Left kidney (tissue), 1 donor: ENCODE measurements at regions not wholly inside any gene's neighbourhood (a gene's known extent, or its start where the extent isn't known, plus 50 kb on each side); places are given as distances from the start of the nearest gene placed in this dataset.
"Not testable (repeated sequence)": the region's sequence is repeated elsewhere in the genome, so short reads cannot be mapped to it uniquely, and the experiment has no call there.

Experiments used
- DNase-seq: peaks from one replicate; pipeline ENCODE4 v3.0.0-alpha.2; 2013

- DNase-seq: not testable (repeated sequence)
Observed at GRCh38 chr4:3633277-3633676, 101.1 kb upstream of the LRPAP1 start.

GRCh38 chr4:3632794-3633193 is 100.6 kb upstream of the LRPAP1 start:
- DNase-seq: not testable (repeated sequence)

GRCh38 chr4:3631544-3632266 is 99.5 kb upstream of the LRPAP1 start:
- not testable (repeated sequence) for DNase-seq

- no peak for DNase-seq
Observed at GRCh38 chr4:3630598-3631543, 98.6 kb upstream of the LRPAP1 start.

DNA sequence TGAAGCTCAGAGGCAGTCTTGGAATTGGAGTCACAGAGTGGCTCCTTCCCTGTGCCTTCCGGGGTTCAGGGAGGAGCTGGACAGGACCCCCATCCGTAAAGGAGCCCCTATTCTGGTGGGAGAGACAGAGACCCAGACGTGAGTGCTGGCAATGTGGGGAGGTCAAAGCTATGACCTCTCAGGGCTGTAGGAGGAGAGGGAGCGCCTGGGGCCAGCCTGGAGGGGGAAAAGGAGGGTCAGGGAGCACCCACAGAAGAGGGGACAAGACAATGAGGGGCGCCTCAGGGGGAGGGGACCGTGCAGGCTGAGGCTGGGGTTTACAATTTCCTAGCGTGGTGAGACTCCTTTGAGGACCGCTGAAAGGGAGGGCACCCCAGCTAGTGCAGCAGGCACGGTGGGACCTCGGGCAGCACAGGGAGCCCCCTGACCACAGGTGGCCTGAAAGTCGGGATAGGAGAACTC is 97.9 kb upstream of the LRPAP1 start:
- no peak for DNase-seq

- DNase-seq: no peak
Observed at GRCh38 chr4:3629665-3630064, 97.4 kb upstream of the LRPAP1 start.

- not testable (repeated sequence) for DNase-seq
Observed at GRCh38 chr4:3629176-3629575, 97.0 kb upstream of the LRPAP1 start.

DNA sequence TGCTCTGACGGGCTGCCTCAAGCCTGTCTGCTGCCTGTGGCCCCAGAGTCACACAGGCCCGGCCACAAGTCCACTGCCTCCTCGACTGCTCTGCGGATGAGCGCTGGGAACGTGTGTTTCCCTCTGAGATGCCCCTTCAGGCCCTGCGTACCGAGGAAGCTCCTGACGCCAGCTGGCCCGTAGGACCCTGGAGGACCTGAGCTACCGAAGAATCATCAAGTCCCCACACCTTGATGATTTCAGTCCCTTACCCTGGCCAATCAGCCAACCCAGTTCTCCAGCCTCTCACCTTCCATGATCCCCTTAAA is 96.6 kb upstream of the LRPAP1 start:
- no peak for DNase-seq

GRCh38 chr4:3627967-3628867 is 96.0 kb upstream of the LRPAP1 start:
- not testable (repeated sequence) for DNase-seq

- not testable (repeated sequence) for DNase-seq
Observed at GRCh38 chr4:3627456-3627855, 95.2 kb upstream of the LRPAP1 start.

GRCh38 chr4:3626131-3626884 is 94.1 kb upstream of the LRPAP1 start:
- not testable (repeated sequence) for DNase-seq

- DNase-seq: not testable (repeated sequence)
Observed at GRCh38 chr4:3625286-3625875, 93.2 kb upstream of the LRPAP1 start.

DNA sequence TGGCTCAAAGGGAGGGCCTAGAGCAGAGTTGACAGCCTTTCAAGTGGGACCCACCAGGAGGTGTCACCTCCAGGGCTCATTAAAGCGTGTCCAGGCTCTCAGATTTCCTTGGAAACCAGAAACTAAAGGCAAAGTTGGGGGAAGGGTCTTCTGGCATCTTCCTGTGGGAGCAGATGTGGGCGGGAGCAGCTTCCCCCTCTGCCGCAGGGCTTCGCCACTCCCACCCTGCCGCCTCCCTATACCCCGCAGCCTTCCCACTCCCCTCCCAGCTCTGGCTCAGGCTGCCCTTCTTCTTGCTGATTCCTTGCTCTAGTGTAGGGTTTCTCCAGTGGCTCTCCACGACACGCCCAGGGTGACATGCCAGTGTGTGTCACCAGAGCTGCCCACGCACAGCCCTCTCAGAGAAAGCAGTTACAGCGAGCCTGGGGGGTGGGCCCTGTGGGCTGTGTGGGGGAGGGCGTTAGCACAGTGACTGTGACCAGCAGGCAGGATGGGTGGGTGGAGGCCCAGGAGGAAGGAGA is 91.6 kb upstream of the LRPAP1 start:
- DNase-seq: not testable (repeated sequence)

DNA sequence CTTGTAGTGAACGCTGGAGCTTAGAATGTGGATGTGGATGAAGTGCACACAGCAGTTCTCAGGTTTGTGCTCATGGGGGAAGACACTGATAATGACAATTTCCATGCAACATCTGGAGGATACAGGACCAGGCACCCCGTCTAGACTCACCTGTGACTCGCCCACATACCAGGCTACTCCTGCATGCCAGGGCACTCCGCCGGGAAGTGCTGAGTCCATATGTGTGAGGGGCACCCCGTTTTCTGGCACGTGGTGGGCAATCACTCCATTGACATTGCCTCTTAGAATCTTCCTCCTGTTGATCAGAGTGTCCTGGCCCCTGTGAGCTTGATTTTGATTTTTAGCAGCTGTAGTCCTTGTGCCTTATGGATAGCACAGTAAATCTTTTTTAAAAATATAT is 90.9 kb upstream of the LRPAP1 start:
- DNase-seq: no peak

DNA sequence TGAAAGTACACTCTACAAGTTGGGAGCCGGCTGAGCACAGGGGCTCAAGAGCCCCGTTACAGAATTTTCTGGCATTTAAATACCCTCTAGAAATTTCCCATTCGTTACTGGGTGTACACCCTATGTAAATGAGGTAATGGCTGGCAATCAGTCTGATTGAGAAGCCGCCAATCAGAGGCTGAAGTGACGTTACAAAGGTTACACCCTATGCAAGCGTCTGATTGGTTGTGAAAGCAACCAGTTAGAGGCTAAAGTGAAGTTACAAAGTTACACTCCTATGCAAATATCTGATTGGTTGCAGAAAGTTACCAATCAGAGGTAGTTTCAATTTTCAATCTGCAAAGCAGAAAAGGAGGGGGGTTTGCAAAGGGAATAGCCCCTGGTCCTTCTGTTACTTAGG is 88.1 kb upstream of the LRPAP1 start:
- DNase-seq: not testable (repeated sequence)

DNA sequence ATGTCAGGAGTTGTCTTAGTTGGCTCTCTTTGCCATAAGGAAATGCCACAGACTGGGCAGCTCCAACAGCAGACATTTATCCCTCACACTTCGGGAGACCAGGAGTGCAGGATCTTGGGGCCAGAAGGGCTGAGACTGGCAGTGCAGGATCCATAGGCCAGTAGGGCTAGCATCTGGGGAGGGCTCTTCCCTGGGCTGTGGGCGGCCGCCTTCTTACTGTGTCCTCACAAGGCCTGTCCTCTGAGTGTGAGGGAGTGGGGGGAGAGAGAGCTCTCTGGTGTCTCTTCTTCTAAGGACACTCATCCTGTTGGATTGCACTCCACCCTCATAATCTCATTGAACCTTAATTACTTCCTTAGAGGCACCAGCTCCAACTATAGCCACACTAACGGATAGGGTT is 87.5 kb upstream of the LRPAP1 start:
- DNase-seq: not testable (repeated sequence)

GRCh38 chr4:3618341-3618740 is 86.1 kb upstream of the LRPAP1 start:
- not testable (repeated sequence) for DNase-seq

DNA sequence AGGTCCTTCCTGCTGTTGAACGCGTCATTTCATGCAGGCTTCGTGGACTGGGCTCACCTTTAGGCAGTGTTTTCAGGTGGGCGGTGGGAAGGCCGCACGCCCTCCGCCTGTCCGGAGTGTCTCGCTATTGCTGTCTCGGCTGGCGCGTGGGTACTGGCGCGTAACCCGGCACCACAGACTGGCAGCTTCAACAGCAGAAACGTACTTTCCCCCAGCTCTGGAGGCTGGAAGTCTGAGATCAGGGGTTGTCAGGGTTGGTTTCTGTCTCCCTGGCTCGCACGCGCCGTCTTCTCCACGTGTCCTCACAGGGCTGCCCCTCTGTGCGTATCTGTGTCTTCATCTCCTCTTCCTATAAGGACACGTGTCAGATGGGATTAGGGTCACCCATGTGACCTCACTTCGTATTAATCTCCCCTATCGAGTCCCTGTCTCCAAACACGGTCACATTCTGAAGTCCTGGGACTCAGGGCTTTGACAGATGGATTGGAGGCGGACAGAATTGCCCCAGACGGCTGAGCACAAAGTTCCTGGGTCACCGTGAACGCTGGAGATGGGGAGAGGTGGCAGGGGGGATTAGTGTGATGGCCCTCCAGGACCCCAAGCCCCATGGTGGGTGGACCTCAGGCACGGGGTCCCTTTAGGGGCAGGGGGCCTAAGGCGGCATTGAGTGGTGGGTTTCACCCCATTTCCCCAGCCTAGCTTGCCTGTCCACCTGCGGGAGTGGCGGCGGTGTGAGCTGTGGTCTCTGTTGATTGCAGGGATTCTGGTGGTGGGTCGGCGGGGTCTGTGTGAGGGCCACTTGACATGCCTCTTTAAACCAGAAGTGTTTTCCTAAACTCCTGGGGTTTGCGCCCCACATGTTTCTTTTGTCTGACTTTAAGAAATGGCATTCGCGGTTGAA is 83.4 kb upstream of the LRPAP1 start:
- DNase-seq: no peak

- no peak for DNase-seq
Observed at GRCh38 chr4:3614731-3614980, 82.4 kb upstream of the LRPAP1 start.
